ENCODE measurements at regions not wholly inside any gene's neighbourhood (a gene's known extent, or its start where the extent isn't known, plus 50 kb on each side); places are given as distances from the start of the nearest gene placed in this dataset.
"Not testable (repeated sequence)": the region's sequence is repeated elsewhere in the genome, so short reads cannot be mapped to it uniquely, and the experiment has no call there.

GRCh38 chr3:25153136-25153535 is 274.9 kb upstream of the RARB start:
- DNase-seq (ENCODE audit: low read depth): no peak

- DNase-seq (ENCODE audit: low read depth): no peak
Observed at GRCh38 chr3:25153561-25153960, 274.5 kb upstream of the RARB start.

GRCh38 chr3:25155652-25156471 is 272.2 kb upstream of the RARB start:
- DNase-seq (ENCODE audit: low read depth): no peak

DNA sequence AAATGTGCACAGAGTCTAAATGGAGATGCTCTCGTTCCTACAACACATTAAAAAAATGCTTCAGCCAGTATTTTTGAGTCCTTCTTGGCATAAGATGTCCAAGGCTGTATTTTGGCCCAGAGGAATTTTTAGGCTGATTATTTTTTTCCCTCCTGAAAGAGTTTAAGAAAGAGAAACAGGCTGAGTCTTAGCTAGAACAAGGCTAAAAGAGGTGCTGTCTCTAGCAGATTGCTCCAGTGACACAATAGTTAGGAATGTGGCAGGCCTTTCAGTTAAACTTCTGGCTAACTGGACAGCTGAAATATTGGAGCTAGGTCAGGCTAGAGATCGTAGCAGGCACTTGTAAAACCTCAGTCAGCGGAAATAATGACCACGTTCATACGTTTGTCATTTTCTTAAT is 271.4 kb upstream of the RARB start:
- no peak for DNase-seq (ENCODE audit: low read depth)

GRCh38 chr3:25165306-25165705 is 262.8 kb upstream of the RARB start:
- no peak for DNase-seq (ENCODE audit: low read depth)

- no peak for DNase-seq (ENCODE audit: low read depth)
Observed at GRCh38 chr3:25166016-25166415, 262.0 kb upstream of the RARB start.

GRCh38 chr3:25169151-25169550 is 258.9 kb upstream of the RARB start:
- DNase-seq (ENCODE audit: low read depth): no peak

- DNase-seq (ENCODE audit: low read depth): no peak
Observed at GRCh38 chr3:25170021-25170420, 258.0 kb upstream of the RARB start.

GRCh38 chr3:25171118-25171807 is 256.8 kb upstream of the RARB start:
- no peak for DNase-seq (ENCODE audit: low read depth)

DNA sequence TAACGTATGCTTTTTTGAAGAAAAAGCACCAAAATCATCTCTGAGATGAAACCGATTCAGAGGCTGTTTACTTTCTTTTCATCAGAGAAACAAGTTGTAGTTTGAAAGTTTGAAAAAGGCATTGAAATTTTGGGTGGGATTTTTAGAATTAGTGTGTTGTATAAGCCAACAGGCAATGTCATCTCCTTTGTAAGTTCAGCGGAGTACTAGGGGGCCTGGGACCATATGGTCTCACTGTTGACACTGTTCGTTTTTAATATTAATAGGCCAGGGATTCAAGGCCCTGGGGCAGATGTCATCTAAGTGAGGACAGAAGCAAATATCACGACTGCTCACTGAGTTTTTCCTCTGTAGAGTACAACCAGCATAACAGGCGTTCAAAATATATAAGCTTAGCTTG is 256.2 kb upstream of the RARB start:
- no peak for DNase-seq (ENCODE audit: low read depth)

DNA sequence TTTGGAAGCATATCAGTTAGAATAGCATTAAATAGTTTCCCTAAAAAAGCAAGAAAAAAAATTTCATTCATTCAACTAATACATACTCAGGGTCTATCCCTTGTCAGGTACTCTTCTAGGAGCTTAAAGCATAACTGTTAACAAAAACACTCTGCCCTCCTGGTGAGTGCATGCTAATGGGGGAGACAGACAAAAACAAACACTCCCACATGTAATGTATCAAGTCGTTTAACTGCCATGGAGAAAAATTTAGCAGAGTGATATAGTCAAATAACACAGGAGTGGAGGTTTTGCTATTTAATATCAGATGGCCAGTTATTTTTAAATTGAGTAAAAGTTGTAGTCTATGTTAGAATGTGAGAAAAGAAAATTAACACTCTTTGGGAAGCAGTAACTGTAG is 254.5 kb upstream of the RARB start:
- DNase-seq (ENCODE audit: low read depth): no peak

DNA sequence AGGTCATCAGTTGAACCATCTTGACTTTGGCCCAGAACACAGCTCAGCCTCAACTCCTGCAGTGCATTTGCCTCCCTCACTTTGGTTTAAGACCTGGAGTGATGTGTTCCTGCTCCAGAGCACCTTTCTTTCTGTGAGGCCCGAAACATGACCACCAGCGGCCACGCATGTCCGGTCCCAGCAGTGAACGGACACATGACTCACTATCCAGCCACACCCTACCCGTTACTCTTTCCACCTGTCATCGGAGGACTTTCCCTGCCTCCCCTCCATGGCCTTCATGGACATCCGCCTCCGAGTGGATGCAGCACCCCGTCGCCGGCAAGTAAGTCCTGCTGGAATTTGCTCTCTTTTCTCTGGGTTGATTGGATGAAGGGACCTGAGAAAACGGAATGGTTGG is 253.8 kb upstream of the RARB start:
- no peak for DNase-seq (ENCODE audit: low read depth)

- DNase-seq (ENCODE audit: low read depth): no peak
Observed at GRCh38 chr3:25177041-25177440, 251.0 kb upstream of the RARB start.

GRCh38 chr3:25178672-25179071 is 249.4 kb upstream of the RARB start:
- DNase-seq (ENCODE audit: low read depth): no peak

GRCh38 chr3:25181096-25181495 is 247.0 kb upstream of the RARB start:
- DNase-seq (ENCODE audit: low read depth): no peak

DNA sequence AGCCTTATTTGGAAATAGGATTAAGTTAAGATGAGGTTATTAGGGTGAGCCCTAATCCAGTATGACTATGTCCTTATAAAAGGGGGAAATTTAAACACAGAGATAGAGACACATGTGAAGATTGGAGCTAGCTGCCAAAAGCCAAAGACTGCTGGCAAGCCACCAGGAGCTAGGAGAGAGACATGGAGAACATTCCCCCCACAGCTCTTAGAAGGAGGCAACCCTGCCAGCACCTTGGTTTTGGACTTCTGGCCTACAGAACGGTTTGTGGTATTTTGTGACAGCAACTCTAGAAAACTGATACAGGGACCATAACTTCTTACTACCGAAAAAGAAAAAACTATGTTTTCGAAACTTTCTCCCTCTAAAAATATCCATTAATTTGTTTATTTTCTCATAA is 245.3 kb upstream of the RARB start:
- DNase-seq (ENCODE audit: low read depth): no peak

- DNase-seq (ENCODE audit: low read depth): no peak
Observed at GRCh38 chr3:25184641-25185250, 243.3 kb upstream of the RARB start.

- no peak for DNase-seq (ENCODE audit: low read depth)
Observed at GRCh38 chr3:25191673-25192072, 236.4 kb upstream of the RARB start.

- DNase-seq (ENCODE audit: low read depth): not testable (repeated sequence)
Observed at GRCh38 chr3:25199567-25199966, 228.5 kb upstream of the RARB start.

DNA sequence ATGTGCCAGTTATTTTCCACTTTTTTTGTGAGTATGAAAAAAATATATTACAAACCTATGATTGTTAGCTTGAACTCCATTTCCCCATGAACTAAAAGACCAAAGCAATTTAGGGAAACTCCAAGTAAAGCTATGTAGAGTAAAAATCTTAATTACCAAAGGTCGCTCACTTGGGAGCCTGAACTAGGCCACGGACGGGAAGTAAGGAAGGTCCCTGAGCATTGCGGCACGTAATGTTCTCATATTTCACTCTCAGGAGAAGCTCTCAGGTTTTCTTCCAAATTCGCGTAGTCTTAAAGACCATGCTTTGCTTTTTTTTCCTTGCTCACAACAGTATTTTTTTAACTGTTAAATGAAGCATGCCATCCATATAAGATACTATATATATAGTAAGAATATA is 215.3 kb upstream of the RARB start:
- no peak for DNase-seq (ENCODE audit: low read depth)

- DNase-seq (ENCODE audit: low read depth): no peak
Observed at GRCh38 chr3:25214034-25214433, 214.0 kb upstream of the RARB start.

- no peak for DNase-seq (ENCODE audit: low read depth)
Observed at GRCh38 chr3:25218362-25218761, 209.7 kb upstream of the RARB start.

DNA sequence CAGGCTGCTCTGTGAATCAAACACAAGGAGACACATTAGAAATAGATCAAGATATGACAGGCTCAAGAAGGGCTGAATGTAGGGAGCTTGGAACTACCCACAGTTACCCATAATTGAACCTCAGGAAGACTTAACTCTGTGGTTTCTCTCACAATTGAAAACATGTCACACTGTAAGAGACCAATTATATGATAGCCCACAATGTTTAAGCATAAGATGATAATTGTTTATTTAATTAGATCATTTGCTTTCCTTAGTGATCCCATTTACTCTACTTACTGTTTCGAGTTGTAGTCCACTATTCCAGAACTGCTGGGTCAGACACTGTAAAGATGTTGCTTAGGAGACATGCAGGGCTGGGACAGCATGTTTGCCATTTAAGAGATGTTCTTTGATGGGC is 201.3 kb upstream of the RARB start:
- no peak for DNase-seq (ENCODE audit: low read depth)

All from stimulated activated CD8-positive, alpha-beta memory T cell treated with anti-CD3 and anti-CD28 coated beads, Interleukin-12 subunit alpha, Interleukin-12 subunit beta, amount 100 ng/mL, for 1 hour (primary cell).